Prostate gland (tissue), 2 donors: ENCODE measurements at regions not wholly inside any gene's neighbourhood (a gene's known extent, or its start where the extent isn't known, plus 50 kb on each side); places are given as distances from the start of the nearest gene placed in this dataset.

Source experiments
- DNase-seq: peaks from one replicate; pipeline ENCODE4 v3.0.0-alpha.2; 2019; ENCODE audit warnings: low spot score
- H3K27ac ChIP-seq, 2 donors: fragments of 200-600 bp; sonication (generic); 2 replicates each; pipeline ENCODE4 v1.5.1; 2017 to 2019
- H3K27me3 ChIP-seq: fragments of 200-600 bp; sonication (generic); replicated peaks from 2 replicates; pipeline ENCODE4 v1.5.1; 2019; ENCODE audit not compliant: insufficient read depth
- H3K36me3 ChIP-seq, 2 donors: fragments of 200-600 bp; sonication (generic); 1 replicate in 1 of 2; 2 replicates in 1 of 2; pipeline versions ENCODE4 v1.5.1 to v1.8.1; 2017 to 2019
- H3K4me1 ChIP-seq: fragments of 200-600 bp; sonication (generic); replicated peaks from 2 replicates; pipeline ENCODE4 v1.5.1; 2019
- H3K4me3 ChIP-seq, 2 donors: fragments of 200-600 bp; sonication (generic); 2 replicates each; pipeline ENCODE4 v1.5.1; 2017 to 2019
- H3K9me3 ChIP-seq: fragments of 200-600 bp; sonication (generic); 2 replicates; pipeline ENCODE4 v1.5.1; 2017
- POLR2A ChIP-seq: fragments of 450-650 bp; IDR thresholded peaks from one replicate; pipeline ENCODE4 v1.6.1; 2016; ENCODE audit warnings: antibody characterized with exemption, mild to moderate bottlenecking
- POLR2AphosphoS5 ChIP-seq: sonication (generic); formaldehyde crosslinking; IDR thresholded peaks from one replicate; pipeline ENCODE4 v1.6.1; 2017; ENCODE audit warnings: antibody characterized with exemption
- WGBS: methylation state at CpG from one replicate; pipeline ENCODE4 v1.1.5; 2018; 5-methylcytosine and 5-hydroxymethylcytosine counted together
- intact Hi-C: fragments of 100-400 bp; cut with DNase I; formaldehyde crosslinking; loops from one replicate; pipeline ENCODE4 v1.14.2; 2022
- TF ChIP-seq, protein P1 (sequence below), 4 experiments: fragments of 200-600 bp in 2 of 4; fragments of 450-650 bp in 2 of 4; sonication (generic) in 2 of 4; IDR thresholded peaks; 1 replicate in 3 of 4; 2 replicates in 1 of 4; pipeline ENCODE4 v1.5.1; 2016 to 2019; ENCODE audit warnings: antibody characterized with exemption in 4 of 4, mild to moderate bottlenecking in 2 of 4, moderate library complexity in 2 of 4

DNA sequence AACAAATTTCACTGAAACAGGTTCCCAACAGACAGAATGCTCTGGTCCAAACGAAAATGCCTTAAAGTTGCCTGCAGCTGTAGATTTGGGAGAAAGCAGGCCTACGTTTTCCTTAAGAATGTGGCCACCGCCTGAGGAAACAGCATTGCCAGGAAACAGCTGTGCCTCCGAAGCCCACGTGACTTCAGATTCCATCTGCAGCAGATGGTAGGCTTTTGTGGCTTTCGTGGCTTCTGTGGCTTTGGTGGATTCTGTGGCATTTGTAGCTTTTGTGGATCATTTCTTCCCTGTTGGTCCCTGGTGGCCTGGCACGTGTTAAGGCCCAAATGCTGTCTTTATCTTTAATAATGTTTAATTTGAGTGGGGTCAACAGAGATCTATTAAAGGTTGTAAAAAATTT is 222.9 kb downstream of the TTLL2 start:
- DNase-seq: no peak
- H3K27ac ChIP-seq: no peak overlapping the region
- no peak for TF ChIP-seq POLR2A
- TF ChIP-seq POLR2AphosphoS5: no peak
- TF ChIP-seq, protein P1, sequence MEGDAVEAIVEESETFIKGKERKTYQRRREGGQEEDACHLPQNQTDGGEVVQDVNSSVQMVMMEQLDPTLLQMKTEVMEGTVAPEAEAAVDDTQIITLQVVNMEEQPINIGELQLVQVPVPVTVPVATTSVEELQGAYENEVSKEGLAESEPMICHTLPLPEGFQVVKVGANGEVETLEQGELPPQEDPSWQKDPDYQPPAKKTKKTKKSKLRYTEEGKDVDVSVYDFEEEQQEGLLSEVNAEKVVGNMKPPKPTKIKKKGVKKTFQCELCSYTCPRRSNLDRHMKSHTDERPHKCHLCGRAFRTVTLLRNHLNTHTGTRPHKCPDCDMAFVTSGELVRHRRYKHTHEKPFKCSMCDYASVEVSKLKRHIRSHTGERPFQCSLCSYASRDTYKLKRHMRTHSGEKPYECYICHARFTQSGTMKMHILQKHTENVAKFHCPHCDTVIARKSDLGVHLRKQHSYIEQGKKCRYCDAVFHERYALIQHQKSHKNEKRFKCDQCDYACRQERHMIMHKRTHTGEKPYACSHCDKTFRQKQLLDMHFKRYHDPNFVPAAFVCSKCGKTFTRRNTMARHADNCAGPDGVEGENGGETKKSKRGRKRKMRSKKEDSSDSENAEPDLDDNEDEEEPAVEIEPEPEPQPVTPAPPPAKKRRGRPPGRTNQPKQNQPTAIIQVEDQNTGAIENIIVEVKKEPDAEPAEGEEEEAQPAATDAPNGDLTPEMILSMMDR (IDR thresholded peaks at IDR 0.05): no peak
- H3K4me3 ChIP-seq: no peak overlapping the region
- H3K4me1 ChIP-seq: no peaks in the 10 kb centered on the region
- intact Hi-C loops: no loop called here
- H3K36me3 ChIP-seq: no peaks in the 10 kb centered on the region
- H3K27me3 ChIP-seq: no peaks in the 10 kb centered on the region
- no peaks in the 10 kb centered on the region for H3K9me3 ChIP-seq
- WGBS: 78% methylated on average over 7 of the region's 7 CpGs

DNA sequence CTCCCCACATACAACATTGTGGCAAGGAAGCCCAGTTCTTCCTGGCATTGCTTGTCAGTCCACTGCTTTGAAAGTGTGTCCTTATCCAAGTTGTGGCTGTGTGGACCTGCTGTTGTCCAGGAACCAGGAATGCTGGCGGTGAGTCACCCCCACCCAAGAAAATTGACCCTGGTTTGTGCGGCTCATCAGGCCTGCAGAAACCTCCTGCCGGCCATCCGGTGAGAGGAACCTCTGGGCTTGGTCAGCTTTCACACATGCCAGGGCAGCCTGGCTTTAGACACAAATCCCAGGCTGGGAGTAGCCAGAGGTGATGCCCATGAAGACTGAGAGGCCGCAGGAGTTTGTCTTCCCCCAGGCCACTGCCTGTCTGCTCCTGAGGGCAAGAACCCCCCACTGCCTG is 223.6 kb downstream of the TTLL2 start:
- Histone ChIP-seq H3K9me3 (no peaks in the 10 kb centered on the region), H3K4me3 (no peak overlapping the region), H3K4me1 (no peaks in the 10 kb centered on the region), H3K27ac (no peak overlapping the region), H3K27me3 (no peaks in the 10 kb centered on the region), H3K36me3 (no peaks in the 10 kb centered on the region)
- TF ChIP-seq POLR2A (no peak), POLR2AphosphoS5 (no peak)
- TF ChIP-seq, protein P1 (IDR thresholded peaks at IDR 0.05): no peak
- WGBS: 94% methylated on average over 5 of the region's 5 CpGs
- intact Hi-C loops: no loop called here
- no peak for DNase-seq

DNA sequence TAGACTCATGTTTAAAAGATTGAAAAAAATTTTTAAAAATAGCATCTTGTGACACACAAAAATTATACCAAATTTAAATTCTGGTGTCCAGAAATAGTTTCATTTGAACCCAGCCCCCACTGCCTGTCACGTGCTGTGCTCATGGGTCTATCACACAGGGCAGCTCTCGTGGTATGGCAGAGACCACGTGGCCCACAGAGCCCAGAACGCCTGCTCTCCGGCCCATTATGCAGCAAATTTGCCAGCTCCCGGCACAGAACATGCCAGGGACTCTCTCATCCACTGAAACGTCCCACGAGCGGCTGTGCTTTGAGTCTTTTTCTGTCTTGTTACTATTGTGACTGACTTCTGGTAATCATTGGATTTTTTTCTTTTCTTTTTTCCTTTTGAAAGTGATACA is 224.3 kb downstream of the TTLL2 start:
- 82% methylated on average over 9 of the region's 9 CpGs for WGBS
- DNase-seq: no peak
- Histone ChIP-seq H3K4me1 (no peaks in the 10 kb centered on the region), H3K27ac (no peak overlapping the region), H3K4me3 (no peak overlapping the region), H3K36me3 (no peaks in the 10 kb centered on the region), H3K9me3 (no peaks in the 10 kb centered on the region), H3K27me3 (no peaks in the 10 kb centered on the region)
- intact Hi-C loops: no loop called here
- TF ChIP-seq POLR2AphosphoS5 (no peak), POLR2A (no peak)
- TF ChIP-seq, protein P1 (IDR thresholded peaks at IDR 0.05): no peak

DNA sequence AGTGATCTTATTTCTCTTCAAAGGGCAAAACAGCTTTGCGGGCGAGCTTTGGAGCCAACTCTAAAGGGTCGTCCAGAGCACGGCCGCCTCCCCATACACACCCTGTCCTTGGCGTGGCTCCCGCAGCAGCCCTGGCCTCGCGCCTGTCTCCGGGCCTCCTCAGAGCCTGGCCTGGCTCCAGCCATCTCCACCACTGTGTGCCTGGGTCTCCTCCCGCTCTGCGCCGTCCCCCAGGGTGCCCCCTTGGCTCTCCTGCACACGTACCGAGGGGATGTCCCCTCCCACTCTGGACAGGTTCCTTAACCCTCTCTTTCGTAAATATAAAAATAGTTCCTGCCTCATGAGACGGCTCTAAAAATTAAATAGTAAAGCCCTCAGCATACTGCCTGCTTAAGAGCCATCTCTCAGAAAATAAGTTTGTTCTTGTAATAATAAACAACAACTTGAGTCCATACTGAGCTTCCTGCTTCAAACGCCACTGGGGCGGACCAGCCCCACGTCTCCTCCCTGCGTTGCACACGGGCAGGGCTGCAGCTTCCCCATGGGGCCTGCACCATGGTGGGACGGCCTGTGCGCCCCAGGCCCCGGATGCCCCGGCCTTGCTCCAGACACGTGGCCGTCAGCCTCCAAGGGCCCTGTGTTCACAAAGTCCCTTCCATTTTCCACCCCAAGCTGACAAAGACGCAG is 226.2 kb downstream of the TTLL2 start:
- H3K27ac ChIP-seq: peak overlapping the region; percentile 58 to 71
- intact Hi-C loops: no loop called here
- DNase-seq: peak; percentile 73
- H3K36me3 ChIP-seq: no peaks in the 10 kb centered on the region
- no peak overlapping the region for H3K4me3 ChIP-seq
- H3K27me3 ChIP-seq: no peaks in the 10 kb centered on the region
- TF ChIP-seq, protein P1 (IDR thresholded peaks at IDR 0.05): no peak
- TF ChIP-seq POLR2AphosphoS5: peak; percentile 50
- H3K4me1 ChIP-seq: no peaks in the 10 kb centered on the region
- 31% methylated on average over 29 of the region's 29 CpGs for whole genome bisulfite sequencing
- H3K9me3 ChIP-seq: no peaks in the 10 kb centered on the region

DNA sequence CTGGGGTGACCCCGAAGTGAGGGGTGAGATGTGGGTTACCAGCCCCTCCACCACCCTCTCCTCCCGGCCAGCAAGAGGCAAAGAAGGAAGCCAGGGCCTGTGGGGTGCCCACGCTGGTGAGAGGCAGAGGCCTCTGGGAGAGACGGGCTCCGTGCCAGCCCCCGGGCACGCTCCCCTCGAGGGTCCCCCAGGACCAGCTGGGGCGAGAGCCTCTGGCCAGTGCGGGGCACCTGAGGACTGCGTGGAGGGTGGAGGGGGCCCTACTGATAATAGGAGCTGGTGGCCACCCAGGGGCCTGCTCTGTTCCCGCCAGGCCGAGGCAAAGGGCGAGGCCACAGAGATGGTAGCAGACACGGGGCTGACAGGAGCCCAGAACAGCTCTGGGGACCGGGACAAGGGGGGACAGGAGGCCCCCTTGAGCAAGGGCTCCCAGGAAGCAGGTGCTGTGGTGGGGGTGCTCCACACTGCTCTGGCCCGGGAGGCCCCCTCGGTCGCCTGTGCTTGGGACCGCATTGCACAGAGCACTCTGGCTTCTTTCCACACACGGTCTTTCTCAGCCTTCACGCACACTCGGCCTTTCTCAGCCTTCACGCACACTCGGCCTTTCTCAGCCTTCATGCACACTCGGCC is 226.9 kb downstream of the TTLL2 start:
- DNase-seq: no peak
- Histone ChIP-seq H3K4me3 (no peak overlapping the region), H3K36me3 (no peaks in the 10 kb centered on the region), H3K4me1 (no peaks in the 10 kb centered on the region), H3K27me3 (no peaks in the 10 kb centered on the region), H3K27ac (peak overlapping the region; percentile 58 to 71), H3K9me3 (no peaks in the 10 kb centered on the region)
- intact Hi-C loops: no loop called here
- no peak for TF ChIP-seq POLR2AphosphoS5
- TF ChIP-seq POLR2A: no peak
- TF ChIP-seq, protein P1 (IDR thresholded peaks at IDR 0.05): no peak
- WGBS: 85% methylated on average over 26 of the region's 26 CpGs
